ENCODE measurements at regions not wholly inside any gene's neighbourhood (a gene's known extent, or its start where the extent isn't known, plus 50 kb on each side); places are given as distances from the start of the nearest gene placed in this dataset.
A peak's percentile ranks its signal among the peaks of the same experiment; 100 is the strongest.

DNA sequence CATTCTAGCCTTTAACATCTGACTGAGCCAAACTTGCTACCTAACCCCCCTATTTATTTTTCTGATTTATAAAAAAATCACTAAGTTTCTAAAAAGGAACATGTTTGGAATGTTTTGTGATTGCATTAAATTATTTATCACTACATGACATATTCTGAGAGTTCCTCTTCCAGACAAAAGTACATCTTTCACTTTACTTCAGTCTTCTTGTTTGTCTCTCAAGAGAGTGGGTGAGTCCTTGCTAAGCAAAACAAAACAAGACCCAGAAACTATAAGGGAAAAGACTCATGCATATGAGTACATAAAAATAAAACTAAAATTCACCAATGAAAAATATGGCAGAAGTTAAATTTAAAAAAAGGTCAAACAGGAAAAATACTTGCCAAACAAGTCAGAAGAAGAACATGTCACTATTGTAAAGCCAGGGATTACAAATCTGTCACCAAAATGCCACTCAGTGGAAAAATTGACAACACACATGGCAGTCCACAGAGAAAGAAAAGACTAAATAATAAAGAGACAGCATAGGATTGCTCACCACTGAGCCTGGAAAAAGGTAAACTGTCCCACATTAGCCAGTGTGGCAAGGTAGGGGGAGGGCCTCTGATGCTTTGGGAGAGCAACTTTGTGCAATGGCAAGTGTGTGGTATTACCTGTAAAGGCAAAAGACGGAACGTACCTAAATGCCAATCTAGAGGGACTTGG lies 166.7 kb upstream of the ZNF32 start:
- ATAC-seq (ENCODE audit: low read depth in 2 of 2) (no peak), DNase-seq (no peak)
- Mint-ChIP-seq H3K4me1 (peaks cover 8 to 28% (median 17%) of the 10 kb centered on the region in 4 donors), H3K4me3 (peak overlapping the region in 1 of 4 donors; percentile 30), H3K9me3 (peaks cover 0 to 2% (median 0%) of the 10 kb centered on the region in 7 donors), H3K27ac (peak overlapping the region; percentile 24 to 85 (median 57)), H3K27me3 (peaks cover 8% of the 10 kb centered on the region), H3K36me3 (no peaks in the 10 kb centered on the region)
- no peaks in the 10 kb centered on the region for H3K36me3 ChIP-seq (ENCODE audit: control insufficient read depth, insufficient read depth, low read length)
- H3K4me3 ChIP-seq (ENCODE audit: low read depth, low read length) = peak overlapping the region; percentile 50
- H3K27ac ChIP-seq (ENCODE audit: insufficient read depth, low read length, poor library complexity, severe bottlenecking) = no peak overlapping the region
- H3K9me3 ChIP-seq (ENCODE audit: control insufficient read depth in 2 of 2, low read length in 2 of 2) = no peaks in the 10 kb centered on the region
- peaks cover 20% of the 10 kb centered on the region for H3K4me1 ChIP-seq (ENCODE audit: control insufficient read depth, insufficient read depth, low read length, poor library complexity, severe bottlenecking)
- H3K27me3 ChIP-seq (ENCODE audit: control insufficient read depth, insufficient read depth, low read length) = no peaks in the 10 kb centered on the region

DNA sequence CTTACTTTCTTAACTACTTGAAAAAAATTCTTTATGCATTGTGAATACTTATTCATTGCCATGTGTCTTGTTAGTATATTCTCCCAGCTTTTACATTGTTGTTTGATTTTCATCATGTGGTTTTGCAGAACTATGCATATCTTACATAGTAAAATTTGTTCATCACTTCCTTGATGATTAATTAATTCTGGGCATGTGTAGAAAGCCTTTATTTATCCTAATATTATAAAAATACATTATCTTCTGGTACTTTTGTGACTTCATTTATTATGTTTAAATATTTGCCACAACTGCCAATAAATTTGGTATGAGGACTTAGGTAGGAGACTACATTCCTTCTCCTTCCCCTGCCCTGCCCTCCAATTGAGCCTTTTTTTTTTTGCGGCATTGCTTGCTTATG lies 166.0 kb upstream of the ZNF32 start:
- Mint-ChIP-seq H3K4me3 (no peak overlapping the region), H3K9me3 (peaks cover 0 to 2% (median 0%) of the 10 kb centered on the region in 7 donors), H3K36me3 (no peaks in the 10 kb centered on the region), H3K4me1 (peaks cover 8 to 28% (median 17%) of the 10 kb centered on the region in 4 donors), H3K27me3 (peaks cover 8% of the 10 kb centered on the region), H3K27ac (no peak overlapping the region)
- H3K27me3 ChIP-seq (ENCODE audit: control insufficient read depth, insufficient read depth, low read length) = no peaks in the 10 kb centered on the region
- peaks cover 20% of the 10 kb centered on the region for H3K4me1 ChIP-seq (ENCODE audit: control insufficient read depth, insufficient read depth, low read length, poor library complexity, severe bottlenecking)
- no peak overlapping the region for H3K27ac ChIP-seq (ENCODE audit: insufficient read depth, low read length, poor library complexity, severe bottlenecking)
- no peaks in the 10 kb centered on the region for H3K9me3 ChIP-seq (ENCODE audit: control insufficient read depth in 2 of 2, low read length in 2 of 2)
- H3K36me3 ChIP-seq (ENCODE audit: control insufficient read depth, insufficient read depth, low read length) = no peaks in the 10 kb centered on the region
- H3K4me3 ChIP-seq (ENCODE audit: low read depth, low read length) = no peak overlapping the region
- no peak for ATAC-seq (ENCODE audit: low read depth in 2 of 2)
- DNase-seq = no peak

DNA sequence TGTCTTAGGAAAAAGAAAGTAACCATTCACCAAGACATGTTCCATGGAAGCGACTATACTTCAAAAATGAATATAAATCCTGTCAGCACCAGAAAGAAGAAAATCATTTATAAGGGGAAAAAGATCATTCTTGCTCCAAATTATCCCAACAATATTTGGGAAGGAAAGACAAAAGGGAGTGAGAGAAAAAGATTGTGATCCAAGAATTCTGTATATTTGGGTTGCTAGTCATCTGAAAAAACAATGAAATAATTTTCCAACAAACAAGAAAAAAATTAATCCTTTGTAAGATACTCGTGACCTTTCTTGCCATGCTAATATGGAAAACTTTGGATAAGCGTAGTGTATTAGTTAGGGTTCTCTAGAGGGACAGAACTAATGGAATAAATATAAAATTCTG lies 163.2 kb upstream of the ZNF32 start:
- H3K9me3 Mint-ChIP-seq = peaks cover 0 to under 1% (median 0%) of the 10 kb centered on the region in 7 donors
- no peaks in the 10 kb centered on the region for H3K27me3 ChIP-seq (ENCODE audit: control insufficient read depth, insufficient read depth, low read length)
- H3K9me3 ChIP-seq (ENCODE audit: control insufficient read depth in 2 of 2, low read length in 2 of 2) = no peaks in the 10 kb centered on the region
- DNase-seq = no peak
- no peak overlapping the region for H3K4me3 ChIP-seq (ENCODE audit: low read depth, low read length)
- peaks cover 21% of the 10 kb centered on the region for H3K4me1 ChIP-seq (ENCODE audit: control insufficient read depth, insufficient read depth, low read length, poor library complexity, severe bottlenecking)
- no peak overlapping the region for H3K4me3 Mint-ChIP-seq
- no peak overlapping the region for H3K27ac Mint-ChIP-seq
- H3K27me3 Mint-ChIP-seq = peaks cover 2% of the 10 kb centered on the region
- ATAC-seq (ENCODE audit: low read depth in 2 of 2) = no peak
- peaks cover 8 to 31% (median 20%) of the 10 kb centered on the region in 4 donors for H3K4me1 Mint-ChIP-seq
- H3K36me3 ChIP-seq (ENCODE audit: control insufficient read depth, insufficient read depth, low read length) = no peaks in the 10 kb centered on the region
- H3K27ac ChIP-seq (ENCODE audit: insufficient read depth, low read length, poor library complexity, severe bottlenecking) = no peak overlapping the region
- H3K36me3 Mint-ChIP-seq = no peaks in the 10 kb centered on the region

- H3K27ac ChIP-seq (ENCODE audit: insufficient read depth, low read length, poor library complexity, severe bottlenecking) = no peak overlapping the region
- Mint-ChIP-seq H3K36me3 (no peaks in the 10 kb centered on the region), H3K4me3 (no peak overlapping the region), H3K27ac (no peak overlapping the region), H3K9me3 (no peaks in the 10 kb centered on the region), H3K27me3 (peaks cover 9% of the 10 kb centered on the region), H3K4me1 (peaks cover 0 to 13% (median 5%) of the 10 kb centered on the region in 4 donors)
- H3K9me3 ChIP-seq (ENCODE audit: control insufficient read depth in 2 of 2, low read length in 2 of 2) = no peaks in the 10 kb centered on the region
- ATAC-seq (ENCODE audit: low read depth in 2 of 2) = no peak
- H3K4me3 ChIP-seq (ENCODE audit: low read depth, low read length) = no peak overlapping the region
- H3K36me3 ChIP-seq (ENCODE audit: control insufficient read depth, insufficient read depth, low read length) = no peaks in the 10 kb centered on the region
- H3K27me3 ChIP-seq (ENCODE audit: control insufficient read depth, insufficient read depth, low read length) = no peaks in the 10 kb centered on the region
- DNase-seq = no peak
- H3K4me1 ChIP-seq (ENCODE audit: control insufficient read depth, insufficient read depth, low read length, poor library complexity, severe bottlenecking) = peaks cover 4% of the 10 kb centered on the region
Measured at GRCh38 chr10:43809211-43809930, 160.7 kb upstream of the ZNF32 start.

DNA sequence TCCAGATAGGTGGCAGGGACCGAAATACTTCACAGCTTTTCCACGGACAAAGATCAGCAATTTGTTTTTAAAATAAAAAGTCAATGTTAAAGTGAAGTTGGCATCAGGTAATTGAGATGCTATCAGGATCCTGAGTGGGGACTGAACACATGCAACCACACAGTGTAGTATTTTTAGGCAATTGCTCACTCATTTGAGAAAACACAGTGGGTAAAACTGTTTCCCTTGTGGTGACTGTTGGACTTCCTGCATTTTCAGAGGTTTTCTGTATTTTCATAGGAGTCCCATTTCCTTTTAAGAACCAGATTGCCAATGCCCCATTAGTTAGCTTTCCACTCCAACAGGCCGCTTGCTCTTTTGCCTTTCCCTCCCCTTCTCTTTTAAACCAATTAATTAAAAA lies 159.5 kb upstream of the ZNF32 start:
- peaks cover 4% of the 10 kb centered on the region for H3K4me1 ChIP-seq (ENCODE audit: control insufficient read depth, insufficient read depth, low read length, poor library complexity, severe bottlenecking)
- DNase-seq (peak in 1 of 3 donors; percentile 19), ATAC-seq (ENCODE audit: low read depth in 2 of 2) (no peak)
- Mint-ChIP-seq H3K4me3 (no peak overlapping the region), H3K27ac (no peak overlapping the region), H3K9me3 (no peaks in the 10 kb centered on the region), H3K27me3 (peaks cover 11% of the 10 kb centered on the region), H3K36me3 (no peaks in the 10 kb centered on the region), H3K4me1 (peaks cover 0 to 13% (median 5%) of the 10 kb centered on the region in 4 donors)
- H3K27me3 ChIP-seq (ENCODE audit: control insufficient read depth, insufficient read depth, low read length) = no peaks in the 10 kb centered on the region
- no peaks in the 10 kb centered on the region for H3K9me3 ChIP-seq (ENCODE audit: control insufficient read depth in 2 of 2, low read length in 2 of 2)
- H3K4me3 ChIP-seq (ENCODE audit: low read depth, low read length) = no peak overlapping the region
- H3K27ac ChIP-seq (ENCODE audit: insufficient read depth, low read length, poor library complexity, severe bottlenecking) = no peak overlapping the region
- H3K36me3 ChIP-seq (ENCODE audit: control insufficient read depth, insufficient read depth, low read length) = no peaks in the 10 kb centered on the region

- Mint-ChIP-seq H3K36me3 (no peaks in the 10 kb centered on the region), H3K27me3 (peaks cover 11% of the 10 kb centered on the region), H3K4me3 (no peak overlapping the region), H3K4me1 (peaks cover 0 to 13% (median 5%) of the 10 kb centered on the region in 4 donors), H3K27ac (peak overlapping the region in 1 of 3 donors; percentile 20), H3K9me3 (no peaks in the 10 kb centered on the region)
- Histone ChIP-seq H3K9me3 (ENCODE audit: control insufficient read depth in 2 of 2, low read length in 2 of 2) (no peaks in the 10 kb centered on the region), H3K4me1 (ENCODE audit: control insufficient read depth, insufficient read depth, low read length, poor library complexity, severe bottlenecking) (peaks cover 4% of the 10 kb centered on the region), H3K27me3 (ENCODE audit: control insufficient read depth, insufficient read depth, low read length) (no peaks in the 10 kb centered on the region), H3K36me3 (ENCODE audit: control insufficient read depth, insufficient read depth, low read length) (no peaks in the 10 kb centered on the region), H3K27ac (ENCODE audit: insufficient read depth, low read length, poor library complexity, severe bottlenecking) (no peak overlapping the region), H3K4me3 (ENCODE audit: low read depth, low read length) (no peak overlapping the region)
- ATAC-seq (ENCODE audit: low read depth in 2 of 2) (no peak), DNase-seq (no peak)
Measured at GRCh38 chr10:43806831-43807640, 158.4 kb upstream of the ZNF32 start.

GRCh38 chr10:43803791-43804190 lies 155.1 kb upstream of the ZNF32 start:
- H3K27ac ChIP-seq (ENCODE audit: insufficient read depth, low read length, poor library complexity, severe bottlenecking) = no peak overlapping the region

More at GRCh38 chr10:43803791-43804190, 155.1 kb upstream of the ZNF32 start:
- no peaks in the 10 kb centered on the region for H3K27me3 ChIP-seq (ENCODE audit: control insufficient read depth, insufficient read depth, low read length)
- H3K4me1 ChIP-seq (ENCODE audit: control insufficient read depth, insufficient read depth, low read length, poor library complexity, severe bottlenecking) = peaks cover 4% of the 10 kb centered on the region
- DNase-seq (no peak), ATAC-seq (ENCODE audit: low read depth in 2 of 2) (no peak)
- Mint-ChIP-seq H3K36me3 (peaks cover 6% of the 10 kb centered on the region), H3K27ac (no peak overlapping the region), H3K4me1 (peaks cover 0 to 14% (median 5%) of the 10 kb centered on the region in 4 donors), H3K9me3 (peaks cover 0 to 2% (median 0%) of the 10 kb centered on the region in 7 donors), H3K4me3 (no peak overlapping the region), H3K27me3 (peaks cover 14% of the 10 kb centered on the region)
- H3K36me3 ChIP-seq (ENCODE audit: control insufficient read depth, insufficient read depth, low read length) = no peaks in the 10 kb centered on the region
- no peak overlapping the region for H3K4me3 ChIP-seq (ENCODE audit: low read depth, low read length)
- no peaks in the 10 kb centered on the region for H3K9me3 ChIP-seq (ENCODE audit: control insufficient read depth in 2 of 2, low read length in 2 of 2)
